Skeletal muscle satellite cell (primary cell): ENCODE measurements at regions not wholly inside any gene's neighbourhood (a gene's known extent, or its start where the extent isn't known, plus 50 kb on each side); places are given as distances from the start of the nearest gene placed in this dataset.

Experiments used
- H3K27me3 ChIP-seq: 2 replicates; pipeline ENCODE4 v1.7.0; 2013; ENCODE audit warnings: low read length; ENCODE audit not compliant: control insufficient read depth, insufficient read depth
- H3K36me3 ChIP-seq: 2 replicates; pipeline ENCODE4 v1.7.0; 2013; ENCODE audit warnings: mild to moderate bottlenecking, control low read depth, low read length; ENCODE audit not compliant: insufficient read depth
- H3K4me1 ChIP-seq: 2 replicates; pipeline ENCODE4 v1.7.0; 2013; ENCODE audit warnings: low read length; ENCODE audit not compliant: control insufficient read depth, insufficient read depth
- H3K4me2 ChIP-seq: 2 replicates; pipeline ENCODE4 v1.7.0; 2013; ENCODE audit warnings: mild to moderate bottlenecking, low read length
- H3K4me3 ChIP-seq: 2 replicates; pipeline ENCODE4 v1.7.0; 2013; ENCODE audit warnings: low read length
- H3K9ac ChIP-seq: 2 replicates; pipeline ENCODE4 v1.7.0; 2013; ENCODE audit warnings: mild to moderate bottlenecking, low read depth, low read length, moderate library complexity
- H3K9me3 ChIP-seq: replicated peaks from 2 replicates; pipeline ENCODE4 v1.7.0; 2013; ENCODE audit warnings: mild to moderate bottlenecking, control low read depth, low read length

GRCh38 chr10:2966134-2966533 is 101.2 kb upstream of the PFKP start:
- H3K27me3 ChIP-seq = peaks cover 33% of the 10 kb centered on the region
- no peaks in the 10 kb centered on the region for H3K9me3 ChIP-seq
- H3K4me1 ChIP-seq = peaks cover 11% of the 10 kb centered on the region
- no peak overlapping the region for H3K4me3 ChIP-seq
- no peak overlapping the region for H3K4me2 ChIP-seq
- no peaks in the 10 kb centered on the region for H3K36me3 ChIP-seq
- no peak overlapping the region for H3K9ac ChIP-seq

- peaks cover 43% of the 10 kb centered on the region for H3K27me3 ChIP-seq
- H3K9ac ChIP-seq = no peak overlapping the region
- H3K4me2 ChIP-seq = no peak overlapping the region
- H3K4me1 ChIP-seq = peaks cover 11% of the 10 kb centered on the region
- H3K36me3 ChIP-seq = no peaks in the 10 kb centered on the region
- H3K4me3 ChIP-seq = no peak overlapping the region
- H3K9me3 ChIP-seq = no peaks in the 10 kb centered on the region
Measured at GRCh38 chr10:2964632-2965296, 102.6 kb upstream of the PFKP start.

GRCh38 chr10:2963889-2964631 is 103.3 kb upstream of the PFKP start:
- no peak overlapping the region for H3K4me3 ChIP-seq
- no peak overlapping the region for H3K4me2 ChIP-seq

GRCh38 chr10:2962194-2962593 is 105.2 kb upstream of the PFKP start:
- H3K4me3 ChIP-seq = no peak overlapping the region
- no peak overlapping the region for H3K4me2 ChIP-seq
- no peaks in the 10 kb centered on the region for H3K36me3 ChIP-seq
- H3K4me1 ChIP-seq = no peaks in the 10 kb centered on the region
- H3K9me3 ChIP-seq = no peaks in the 10 kb centered on the region
- no peak overlapping the region for H3K9ac ChIP-seq
- H3K27me3 ChIP-seq = peaks cover 51% of the 10 kb centered on the region

More at GRCh38 chr10:2963889-2964631, 103.3 kb upstream of the PFKP start:
- Histone ChIP-seq H3K36me3 (no peaks in the 10 kb centered on the region), H3K9ac (no peak overlapping the region), H3K27me3 (peaks cover 43% of the 10 kb centered on the region), H3K4me1 (peaks cover 9% of the 10 kb centered on the region), H3K9me3 (no peaks in the 10 kb centered on the region)

GRCh38 chr10:2958659-2959058 is 108.7 kb upstream of the PFKP start:
- H3K4me1 ChIP-seq = no peaks in the 10 kb centered on the region
- H3K9ac ChIP-seq = no peak overlapping the region

GRCh38 chr10:2957785-2958184 is 109.6 kb upstream of the PFKP start:
- Histone ChIP-seq H3K4me1 (no peaks in the 10 kb centered on the region), H3K27me3 (peaks cover 47% of the 10 kb centered on the region), H3K4me2 (no peak overlapping the region), H3K9me3 (no peaks in the 10 kb centered on the region), H3K4me3 (no peak overlapping the region), H3K36me3 (no peaks in the 10 kb centered on the region), H3K9ac (no peak overlapping the region)

More at GRCh38 chr10:2958659-2959058, 108.7 kb upstream of the PFKP start:
- no peaks in the 10 kb centered on the region for H3K36me3 ChIP-seq
- H3K27me3 ChIP-seq = peaks cover 44% of the 10 kb centered on the region
- no peaks in the 10 kb centered on the region for H3K9me3 ChIP-seq
- H3K4me2 ChIP-seq = no peak overlapping the region
- H3K4me3 ChIP-seq = no peak overlapping the region

GRCh38 chr10:2955064-2955463 is 112.3 kb upstream of the PFKP start:
- no peak overlapping the region for H3K4me2 ChIP-seq
- H3K9ac ChIP-seq = no peak overlapping the region
- H3K36me3 ChIP-seq = no peaks in the 10 kb centered on the region
- H3K4me3 ChIP-seq = no peak overlapping the region
- no peaks in the 10 kb centered on the region for H3K4me1 ChIP-seq
- no peaks in the 10 kb centered on the region for H3K9me3 ChIP-seq
- H3K27me3 ChIP-seq = peaks cover 53% of the 10 kb centered on the region

GRCh38 chr10:2953495-2953894 is 113.9 kb upstream of the PFKP start:
- no peaks in the 10 kb centered on the region for H3K9me3 ChIP-seq
- H3K4me1 ChIP-seq = no peaks in the 10 kb centered on the region
- H3K27me3 ChIP-seq = peaks cover 56% of the 10 kb centered on the region
- no peak overlapping the region for H3K4me2 ChIP-seq
- no peak overlapping the region for H3K9ac ChIP-seq
- H3K4me3 ChIP-seq = no peak overlapping the region
- no peaks in the 10 kb centered on the region for H3K36me3 ChIP-seq

GRCh38 chr10:2951235-2951835 is 116.0 kb upstream of the PFKP start:
- Histone ChIP-seq H3K27me3 (peaks cover 50% of the 10 kb centered on the region), H3K9ac (no peak overlapping the region), H3K36me3 (no peaks in the 10 kb centered on the region), H3K4me1 (no peaks in the 10 kb centered on the region), H3K4me2 (no peak overlapping the region), H3K9me3 (no peaks in the 10 kb centered on the region), H3K4me3 (no peak overlapping the region)

GRCh38 chr10:2950546-2950945 is 116.8 kb upstream of the PFKP start:
- Histone ChIP-seq H3K4me1 (no peaks in the 10 kb centered on the region), H3K9me3 (no peaks in the 10 kb centered on the region), H3K36me3 (no peaks in the 10 kb centered on the region), H3K27me3 (peaks cover 53% of the 10 kb centered on the region), H3K4me2 (no peak overlapping the region), H3K9ac (no peak overlapping the region), H3K4me3 (no peak overlapping the region)

GRCh38 chr10:2949948-2950354 is 117.4 kb upstream of the PFKP start:
- H3K36me3 ChIP-seq = no peaks in the 10 kb centered on the region
- H3K9me3 ChIP-seq = no peaks in the 10 kb centered on the region
- H3K4me3 ChIP-seq = no peak overlapping the region
- H3K27me3 ChIP-seq = peaks cover 53% of the 10 kb centered on the region
- no peak overlapping the region for H3K9ac ChIP-seq
- no peak overlapping the region for H3K4me2 ChIP-seq
- no peaks in the 10 kb centered on the region for H3K4me1 ChIP-seq
